HCT116 (cell line): ENCODE measurements at regions not wholly inside any gene's neighbourhood (a gene's known extent, or its start where the extent isn't known, plus 50 kb on each side); places are given as distances from the start of the nearest gene placed in this dataset.

Experiments
- ATAC-seq: fragments of 200-7000 bp; cut with Tn5 transposase; 2 replicates; pipeline ENCODE4 v1.9.1; 2020; ENCODE audit warnings: mild to moderate bottlenecking, moderate library complexity
- BruUV-seq: library from RNA; stranded (reverse); fragments of 400-500 nt; replicated peaks from 2 replicates; lab custom pipeline; 2021; lab: Mats Ljungman, UMichigan
- CTCF ChIA-PET: fragments of 300-600 bp; sonication (Branson Sonifier 250); formaldehyde crosslinking; loops from one replicate; lab custom pipeline; 2021; ENCODE audit warnings: antibody characterized with exemption; lab: Charles Lee
- POLR2A ChIA-PET: fragments of 300-600, 350-600 bp; sonication (Branson Sonifier 250); formaldehyde crosslinking; loops from one replicate; lab custom pipeline; 2021; ENCODE audit warnings: antibody characterized with exemption; lab: Charles Lee
- RAD21 ChIA-PET, 2 experiments: fragments of 300-600 bp; sonication (Branson Sonifier 250); formaldehyde crosslinking; loops; one replicate each; lab custom pipeline; 2023; ENCODE audit warnings: low total read pairs in 2 of 2; ENCODE audit not compliant: uncharacterized antibody in 2 of 2, unreplicated experiment in 2 of 2, low non-redundant PET in 1 of 2; lab: Charles Lee
- DNase-seq: peaks from one replicate; pipeline ENCODE4 v3.0.0-alpha.2; 2010; ENCODE audit warnings: low read depth, low spot score
- H2AFZ ChIP-seq: fragments of 200-600 bp; shearing (Covaris generic), sonication (generic); 2 replicates; pipeline ENCODE4 v1.6.1; 2017; ENCODE audit warnings: low read depth, mixed run types, mixed read lengths, antibody characterized with exemption, low read length; ENCODE audit not compliant: poor library complexity, severe bottlenecking
- H3K27ac ChIP-seq: 2 replicates; pipeline ENCODE4 v1.5.1; 2012; ENCODE audit warnings: low read depth, low read length
- H3K27me3 ChIP-seq: fragments of 200-600 bp; sonication (generic); 2 replicates; pipeline ENCODE4 v1.6.1; 2016; ENCODE audit warnings: mixed run types, low read length, mixed read lengths; ENCODE audit not compliant: insufficient read depth
- H3K36me3 ChIP-seq, 2 experiments: fragments of 200-500 bp in 1 of 2; fragments of 200-600 bp in 1 of 2; sonication (Bioruptor generic) in 1 of 2; sonication (generic) in 1 of 2; 2 replicates each; pipeline versions ENCODE4 v1.5.1 to v1.6.1; 2014 to 2016; ENCODE audit warnings: low read length in 2 of 2, inconsistent platforms in 1 of 2, mixed read lengths in 1 of 2, mixed run types in 1 of 2; ENCODE audit not compliant: insufficient read depth in 2 of 2, control insufficient read depth in 1 of 2
- H3K4me1 ChIP-seq, 2 experiments: fragments of 200-600 bp in 1 of 2; sonication (generic) in 1 of 2; 2 replicates each; pipeline versions ENCODE4 v1.5.1 to v1.6.1; 2012 to 2017; ENCODE audit warnings: low read length in 2 of 2, inconsistent platforms in 1 of 2, mild to moderate bottlenecking in 1 of 2, mixed read lengths in 1 of 2, mixed run types in 1 of 2, moderate library complexity in 1 of 2; ENCODE audit not compliant: insufficient read depth in 2 of 2, control insufficient read depth in 1 of 2
- H3K4me2 ChIP-seq: fragments of 200-600 bp; sonication (generic); 2 replicates; pipeline ENCODE4 v1.6.1; 2017; ENCODE audit warnings: mixed run types, low read length, mixed read lengths
- H3K4me3 ChIP-seq, 2 experiments: fragments of 200-600 bp in 1 of 2; sonication (generic) in 1 of 2; replicated peaks in 1 of 2; 2 replicates each; pipeline ENCODE4 v1.5.1; 2011 to 2016; ENCODE audit warnings: low read length in 2 of 2, control low read depth in 1 of 2, low read depth in 1 of 2, mild to moderate bottlenecking in 1 of 2, mixed read lengths in 1 of 2, mixed run types in 1 of 2
- H3K79me2 ChIP-seq: fragments of 200-600 bp; sonication (generic); 2 replicates; pipeline ENCODE4 v1.6.1; 2017; ENCODE audit warnings: mild to moderate bottlenecking, mixed run types, low read length, moderate library complexity, mixed read lengths; ENCODE audit not compliant: insufficient read depth
- H3K9ac ChIP-seq: fragments of 200-600 bp; sonication (generic); 2 replicates; pipeline ENCODE4 v1.6.1; 2016; ENCODE audit warnings: low read length, mixed read lengths
- H3K9me2 ChIP-seq: fragments of 200-600 bp; sonication (generic), shearing (Covaris generic); 2 replicates; pipeline ENCODE4 v1.6.1; 2017; ENCODE audit warnings: mixed run types, mild to moderate bottlenecking, moderate library complexity; ENCODE audit not compliant: insufficient read depth
- H3K9me3 ChIP-seq, 2 experiments: fragments of 200-500 bp in 1 of 2; fragments of 200-600 bp in 1 of 2; sonication (Bioruptor generic) in 1 of 2; sonication (generic) in 1 of 2; 2 replicates each; pipeline ENCODE4 v1.6.1; 2014 to 2017; ENCODE audit warnings: low read length in 2 of 2, mixed read lengths in 2 of 2, inconsistent platforms in 1 of 2, low read depth in 1 of 2, mild to moderate bottlenecking in 1 of 2, mixed run types in 1 of 2, moderate library complexity in 1 of 2; ENCODE audit not compliant: control insufficient read depth in 1 of 2, insufficient read depth in 1 of 2
- H4K20me1 ChIP-seq: fragments of 200-600 bp; sonication (generic), shearing (Covaris generic); 2 replicates; pipeline ENCODE4 v1.6.1; 2017; ENCODE audit warnings: mixed run types, mild to moderate bottlenecking, moderate library complexity; ENCODE audit not compliant: insufficient read depth
- ATF3 ChIP-seq: IDR thresholded peaks from 2 replicates; pipeline ENCODE4 v1.6.1; 2012
- CEBPB ChIP-seq: IDR thresholded peaks from 2 replicates; pipeline ENCODE4 v1.6.1; 2012; ENCODE audit warnings: low read depth
- CTCF ChIP-seq, 3 experiments: fragments of 200-600 bp in 1 of 3; sonication (generic) in 1 of 3; IDR thresholded peaks in 2 of 3; conservative IDR thresholded peaks in 1 of 3; 2 replicates each; pipeline ENCODE4 v1.5.1; 2012 to 2017; ENCODE audit warnings: low read depth in 2 of 3, low read length in 2 of 3, antibody characterized with exemption in 1 of 3, borderline replicate concordance in 1 of 3, control low read depth in 1 of 3, mild to moderate bottlenecking in 1 of 3, mixed read lengths in 1 of 3, mixed run types in 1 of 3, moderate library complexity in 1 of 3; ENCODE audit not compliant: insufficient read depth in 1 of 3
- EGR1 ChIP-seq: IDR thresholded peaks from 2 replicates; pipeline ENCODE4 v1.6.1; 2012; ENCODE audit warnings: low read depth
- ELF1 ChIP-seq: IDR thresholded peaks from 2 replicates; pipeline ENCODE4 v1.6.1; 2012; ENCODE audit warnings: low read depth, borderline replicate concordance
- EZH2 ChIP-seq: fragments of 200-600 bp; sonication (generic); IDR thresholded peaks from 2 replicates; pipeline ENCODE4 v1.6.1; 2017; ENCODE audit warnings: antibody characterized with exemption, mixed run types
- EZH2phosphoT487 ChIP-seq: fragments of 200-600 bp; IDR thresholded peaks from 2 replicates; pipeline ENCODE4 v1.6.1; 2018; ENCODE audit warnings: antibody characterized with exemption, borderline replicate concordance
- JUND ChIP-seq: IDR thresholded peaks from 2 replicates; pipeline ENCODE4 v1.6.1; 2012
- POLR2A ChIP-seq: IDR thresholded peaks from 2 replicates; pipeline ENCODE4 v1.7.0; 2011; ENCODE audit warnings: borderline replicate concordance; ENCODE audit not compliant: insufficient read depth, insufficient read length; ENCODE audit errors: extremely low read depth
- RAD21 ChIP-seq: IDR thresholded peaks from 2 replicates; pipeline ENCODE4 v1.6.1; 2012; ENCODE audit warnings: low read depth, mild to moderate bottlenecking
- REST ChIP-seq: IDR thresholded peaks from 2 replicates; pipeline ENCODE4 v1.6.1; 2012; ENCODE audit warnings: low read depth
- SIN3A ChIP-seq: IDR thresholded peaks from 2 replicates; pipeline ENCODE4 v1.6.1; 2012; ENCODE audit warnings: low read depth
- SP1 ChIP-seq: IDR thresholded peaks from 2 replicates; pipeline ENCODE4 v1.6.1; 2012; ENCODE audit warnings: low read depth
- TCF7L2 ChIP-seq: IDR thresholded peaks from 2 replicates; pipeline ENCODE4 v1.7.0; 2011; ENCODE audit warnings: borderline replicate concordance, inconsistent platforms; ENCODE audit not compliant: insufficient read depth, insufficient read length; ENCODE audit errors: extremely low read depth
- YY1 ChIP-seq: IDR thresholded peaks from 2 replicates; pipeline ENCODE4 v1.6.1; 2011; ENCODE audit warnings: low read length, low read depth, moderate library complexity, mild to moderate bottlenecking; ENCODE audit not compliant: insufficient replicate concordance; ENCODE audit errors: extremely low read depth
- ZBTB33 ChIP-seq: IDR thresholded peaks from 2 replicates; pipeline ENCODE4 v1.6.1; 2011; ENCODE audit warnings: mild to moderate bottlenecking, low read length, moderate library complexity; ENCODE audit not compliant: insufficient replicate concordance; ENCODE audit errors: extremely low read depth
- ZFX ChIP-seq: fragments of 450-650 bp; IDR thresholded peaks from 2 replicates; pipeline ENCODE4 v1.6.1; 2017
- ZNF274 ChIP-seq: fragments of 200-500 bp; sonication (Bioruptor generic); IDR thresholded peaks from 2 replicates; pipeline ENCODE4 v1.6.1; 2014; ENCODE audit warnings: mild to moderate bottlenecking, low read depth, low read length, inconsistent platforms
- intact Hi-C: fragments of 100-400 bp; cut with micrococcal nuclease; formaldehyde crosslinking; loops from 2 replicates; pipeline ENCODE4 v1.10.0; 2022
- TF ChIP-seq, protein P1 (sequence below): IDR thresholded peaks from 2 replicates; pipeline ENCODE4 v1.6.1; 2012

- H4K20me1 ChIP-seq, result no peaks in the 10 kb centered on the region
- POLR2A ChIA-PET, result no interaction called here
- no peak for ATAC-seq
- H3K4me1 ChIP-seq, result no peaks in the 10 kb centered on the region
- RAD21 ChIA-PET, result no interaction called here
- H3K79me2 ChIP-seq, result no peaks in the 10 kb centered on the region
- DNase-seq, result no peak
- H2AFZ ChIP-seq, result no peak overlapping the region
- H3K9me3 ChIP-seq, result no peaks in the 10 kb centered on the region
- H3K27me3 ChIP-seq, result no peaks in the 10 kb centered on the region
- no peak overlapping the region for H3K4me3 ChIP-seq
- intact Hi-C loops, result no loop called here
- H3K4me2 ChIP-seq, result no peak overlapping the region
- no peak overlapping the region for H3K27ac ChIP-seq
- TF ChIP-seq ZBTB33, result no peak
- TF ChIP-seq ZFX, result no peak
- no peak for TF ChIP-seq CTCF (IDR thresholded peaks at IDR 0.05 in 2 of 3, conservative IDR thresholded peaks at IDR 0.05 in 1 of 3; ENCODE audit: borderline replicate concordance in 1 of 3, insufficient read depth in 1 of 3, low read depth in 2 of 3, low read length in 2 of 3)
- TF ChIP-seq RAD21, result no peak
- no peak for TF ChIP-seq JUND
- TF ChIP-seq ZNF274, result no peak
- no peak for TF ChIP-seq EZH2phosphoT487
- no peak for TF ChIP-seq CEBPB
- TF ChIP-seq REST, result no peak
- no peak for TF ChIP-seq EZH2
- no peak for TF ChIP-seq ELF1
- no peak for TF ChIP-seq SP1
- no peak for TF ChIP-seq SIN3A
- TF ChIP-seq ATF3, result no peak
- no peak for TF ChIP-seq POLR2A
- TF ChIP-seq TCF7L2, result no peak
- no peak for TF ChIP-seq EGR1
- TF ChIP-seq, protein P1, sequence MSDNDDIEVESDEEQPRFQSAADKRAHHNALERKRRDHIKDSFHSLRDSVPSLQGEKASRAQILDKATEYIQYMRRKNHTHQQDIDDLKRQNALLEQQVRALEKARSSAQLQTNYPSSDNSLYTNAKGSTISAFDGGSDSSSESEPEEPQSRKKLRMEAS, result no peak
- no peak for TF ChIP-seq YY1
- no TSS peak for BruUV-seq
- CTCF ChIA-PET, result no interaction called here
- H3K36me3 ChIP-seq, result no peaks in the 10 kb centered on the region
- no peaks in the 10 kb centered on the region for H3K9me2 ChIP-seq
- no peak overlapping the region for H3K9ac ChIP-seq
Observed at GRCh38 chr4:169851750-169852149, 94.0 kb upstream of the HPF1 start.
